A673 (cell line): ENCODE measurements at regions not wholly inside any gene's neighbourhood (a gene's known extent, or its start where the extent isn't known, plus 50 kb on each side); places are given as distances from the start of the nearest gene placed in this dataset.
"Not testable (repeated sequence)": the region's sequence is repeated elsewhere in the genome, so short reads cannot be mapped to it uniquely, and the experiment has no call there.

ENCODE experiments used
- BruUV-seq: library from RNA; stranded (reverse); fragments of 400-500 nt; replicated peaks from 2 replicates; lab custom pipeline; 2021; lab: Mats Ljungman, UMichigan
- CTCF ChIA-PET: fragments of 300-600 bp; sonication (Branson Sonifier 250); formaldehyde crosslinking; loops from one replicate; lab custom pipeline; 2022; ENCODE audit warnings: antibody characterized with exemption; lab: Charles Lee
- POLR2A ChIA-PET: fragments of 300-600 bp; sonication (Branson Sonifier 250); formaldehyde crosslinking; loops from one replicate; lab custom pipeline; 2022; ENCODE audit warnings: antibody characterized with exemption; ENCODE audit not compliant: low non-redundant PET; lab: Charles Lee
- DNase-seq: peaks from one replicate; pipeline ENCODE4 v3.0.0-alpha.2; 2015; ENCODE audit warnings: low spot score
- H3K27ac ChIP-seq: fragments of 200-600 bp; sonication (generic); 2 replicates; pipeline ENCODE4 v1.5.1; 2016; ENCODE audit warnings: mixed run types, low read depth, mild to moderate bottlenecking, mixed read lengths, antibody characterized with exemption, low read length; ENCODE audit not compliant: poor library complexity, severe bottlenecking
- H3K27me3 ChIP-seq: fragments of 200-600 bp; sonication (generic); replicated peaks from 2 replicates; pipeline ENCODE4 v1.6.1; 2017; ENCODE audit warnings: mixed run types, low read depth, mild to moderate bottlenecking, mixed read lengths, antibody characterized with exemption, low read length; ENCODE audit not compliant: insufficient read depth, poor library complexity
- H3K36me3 ChIP-seq: fragments of 200-600 bp; sonication (generic); 2 replicates; pipeline ENCODE4 v1.6.1; 2016; ENCODE audit warnings: mixed run types, mild to moderate bottlenecking, mixed read lengths, antibody characterized with exemption, low read length; ENCODE audit not compliant: insufficient read depth, poor library complexity, severe bottlenecking
- H3K4me1 ChIP-seq: fragments of 200-600 bp; sonication (generic); 2 replicates; pipeline ENCODE4 v1.6.1; 2017; ENCODE audit warnings: mixed run types, mild to moderate bottlenecking, mixed read lengths, antibody characterized with exemption, low read length; ENCODE audit not compliant: insufficient read depth, poor library complexity, severe bottlenecking
- H3K4me3 ChIP-seq: fragments of 200-600 bp; sonication (generic); 2 replicates; pipeline ENCODE4 v1.5.1; 2016; ENCODE audit warnings: low read depth, mixed run types, mild to moderate bottlenecking, mixed read lengths, low read length; ENCODE audit not compliant: poor library complexity, severe bottlenecking
- H3K9me3 ChIP-seq: fragments of 200-600 bp; sonication (generic); 2 replicates; pipeline ENCODE4 v1.6.1; 2016; ENCODE audit warnings: mixed run types, low read depth, mild to moderate bottlenecking, mixed read lengths, antibody characterized with exemption, low read length; ENCODE audit not compliant: poor library complexity, severe bottlenecking
- intact Hi-C: fragments of 100-400 bp; cut with micrococcal nuclease; formaldehyde crosslinking; loops from one replicate; pipeline ENCODE4 v1.10.0; 2022; ENCODE audit not compliant: unreplicated experiment

- H3K27me3 ChIP-seq, DNase-seq, H3K27ac ChIP-seq, BruUV-seq, intact Hi-C loops, H3K9me3 ChIP-seq, POLR2A ChIA-PET, CTCF ChIA-PET, H3K4me1 ChIP-seq, H3K36me3 ChIP-seq, H3K4me3 ChIP-seq: not testable (repeated sequence)
Measured at GRCh38 chrX:93078906-93079305, 594.5 kb downstream of the NAP1L3 start.

GRCh38 chrX:93055264-93055663 is 618.1 kb downstream of the NAP1L3 start:
- H3K9me3 ChIP-seq, H3K4me1 ChIP-seq, H3K27ac ChIP-seq, H3K27me3 ChIP-seq, CTCF ChIA-PET, BruUV-seq, POLR2A ChIA-PET, H3K36me3 ChIP-seq, intact Hi-C loops, DNase-seq, H3K4me3 ChIP-seq: not testable (repeated sequence)

- H3K4me1 ChIP-seq, H3K27ac ChIP-seq, intact Hi-C loops, CTCF ChIA-PET, POLR2A ChIA-PET, H3K27me3 ChIP-seq, H3K4me3 ChIP-seq, H3K9me3 ChIP-seq, BruUV-seq, H3K36me3 ChIP-seq: not testable (repeated sequence)
- peak; percentile 11 for DNase-seq
Measured at GRCh38 chrX:93019841-93020240, 653.5 kb downstream of the NAP1L3 start.

GRCh38 chrX:93014481-93015030 is 658.8 kb downstream of the NAP1L3 start:
- H3K9me3 ChIP-seq, BruUV-seq, H3K27ac ChIP-seq, CTCF ChIA-PET, intact Hi-C loops, POLR2A ChIA-PET, H3K27me3 ChIP-seq, DNase-seq, H3K36me3 ChIP-seq, H3K4me1 ChIP-seq, H3K4me3 ChIP-seq: not testable (repeated sequence)
